ENCODE measurements at regions not wholly inside any gene's neighbourhood (a gene's known extent, or its start where the extent isn't known, plus 50 kb on each side); places are given as distances from the start of the nearest gene placed in this dataset.

DNA sequence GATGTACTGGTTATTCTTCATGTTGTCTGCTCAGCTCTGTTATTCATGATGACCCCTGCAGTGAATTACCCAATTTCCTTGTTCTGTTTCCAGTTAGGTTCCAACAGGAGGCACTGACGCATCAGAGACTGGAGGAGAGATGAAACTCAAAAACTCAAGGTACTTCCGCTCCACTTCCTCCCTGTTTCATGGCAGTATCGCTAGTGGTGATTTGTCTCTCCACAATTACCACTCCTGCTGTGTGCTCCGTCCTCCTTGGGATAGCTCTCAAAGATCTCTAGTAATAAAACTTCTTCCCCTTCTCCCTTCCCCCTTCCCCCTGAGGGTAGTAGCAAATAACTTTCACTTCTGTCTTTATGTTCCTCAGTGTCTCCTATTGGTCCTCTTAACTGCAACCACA lies 107.4 kb upstream of the ABCB5 start:
- TF ChIP-seq CTCF (conservative IDR thresholded peaks at IDR 0.05; ENCODE audit: low read length) (no peak), EZH2phosphoT487 (IDR thresholded peaks at IDR 0.05; ENCODE audit: borderline replicate concordance, low read depth, low read length) (no peak)

Data from OCI-LY7 (cell line).